ENCODE measurements at regions not wholly inside any gene's neighbourhood (a gene's known extent, or its start where the extent isn't known, plus 50 kb on each side); places are given as distances from the start of the nearest gene placed in this dataset.
A peak's percentile ranks its signal among the peaks of the same experiment; 100 is the strongest.

DNA sequence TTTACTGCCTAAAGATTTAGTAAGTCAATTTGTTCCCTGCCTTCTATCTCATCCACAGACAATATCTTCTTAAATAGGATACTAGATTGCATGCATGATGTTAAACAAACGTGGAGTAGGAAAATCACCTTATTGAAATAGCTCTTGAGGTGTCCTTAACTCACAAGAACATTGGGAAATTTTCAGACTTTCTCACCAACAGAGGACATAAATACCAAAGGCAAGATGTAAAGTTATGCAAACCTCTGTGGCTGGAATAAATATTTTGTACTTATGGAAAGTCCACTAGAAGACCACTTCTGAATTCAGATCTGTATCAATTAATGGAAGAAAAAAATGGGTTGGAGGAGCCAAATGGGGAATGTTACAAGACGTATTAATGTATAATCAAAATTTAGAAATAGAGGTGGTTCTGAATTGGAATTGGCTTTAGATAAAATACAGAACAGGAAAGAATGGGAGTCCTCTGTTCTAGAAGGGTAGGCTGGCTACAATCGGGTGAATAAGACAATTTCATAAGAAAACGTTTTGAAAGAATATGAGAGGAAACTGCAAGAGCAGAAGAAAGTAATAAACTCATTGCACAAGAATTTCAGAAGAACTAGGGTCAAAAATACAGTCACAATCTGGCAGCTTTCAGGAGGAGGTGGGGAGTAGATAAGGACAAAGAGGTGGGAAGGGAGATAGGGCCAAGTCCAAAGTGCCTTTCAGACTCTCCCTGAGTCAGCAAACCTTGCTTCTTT, 69.3 kb upstream of the FN1 start:
- TF ChIP-seq, protein P1, sequence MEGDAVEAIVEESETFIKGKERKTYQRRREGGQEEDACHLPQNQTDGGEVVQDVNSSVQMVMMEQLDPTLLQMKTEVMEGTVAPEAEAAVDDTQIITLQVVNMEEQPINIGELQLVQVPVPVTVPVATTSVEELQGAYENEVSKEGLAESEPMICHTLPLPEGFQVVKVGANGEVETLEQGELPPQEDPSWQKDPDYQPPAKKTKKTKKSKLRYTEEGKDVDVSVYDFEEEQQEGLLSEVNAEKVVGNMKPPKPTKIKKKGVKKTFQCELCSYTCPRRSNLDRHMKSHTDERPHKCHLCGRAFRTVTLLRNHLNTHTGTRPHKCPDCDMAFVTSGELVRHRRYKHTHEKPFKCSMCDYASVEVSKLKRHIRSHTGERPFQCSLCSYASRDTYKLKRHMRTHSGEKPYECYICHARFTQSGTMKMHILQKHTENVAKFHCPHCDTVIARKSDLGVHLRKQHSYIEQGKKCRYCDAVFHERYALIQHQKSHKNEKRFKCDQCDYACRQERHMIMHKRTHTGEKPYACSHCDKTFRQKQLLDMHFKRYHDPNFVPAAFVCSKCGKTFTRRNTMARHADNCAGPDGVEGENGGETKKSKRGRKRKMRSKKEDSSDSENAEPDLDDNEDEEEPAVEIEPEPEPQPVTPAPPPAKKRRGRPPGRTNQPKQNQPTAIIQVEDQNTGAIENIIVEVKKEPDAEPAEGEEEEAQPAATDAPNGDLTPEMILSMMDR (IDR thresholded peaks at IDR 0.05; ENCODE audit: low read depth, low read length, missing input control): no peak
- TF ChIP-seq TAF1 (conservative IDR thresholded peaks at IDR 0.05): peak; percentile 41
- TF ChIP-seq YY1 (IDR thresholded peaks at IDR 0.05): peak; percentile 19
- TF ChIP-seq HNF4A (conservative IDR thresholded peaks at IDR 0.05): peak; percentile 93 to 94
- TF ChIP-seq, protein P2, sequence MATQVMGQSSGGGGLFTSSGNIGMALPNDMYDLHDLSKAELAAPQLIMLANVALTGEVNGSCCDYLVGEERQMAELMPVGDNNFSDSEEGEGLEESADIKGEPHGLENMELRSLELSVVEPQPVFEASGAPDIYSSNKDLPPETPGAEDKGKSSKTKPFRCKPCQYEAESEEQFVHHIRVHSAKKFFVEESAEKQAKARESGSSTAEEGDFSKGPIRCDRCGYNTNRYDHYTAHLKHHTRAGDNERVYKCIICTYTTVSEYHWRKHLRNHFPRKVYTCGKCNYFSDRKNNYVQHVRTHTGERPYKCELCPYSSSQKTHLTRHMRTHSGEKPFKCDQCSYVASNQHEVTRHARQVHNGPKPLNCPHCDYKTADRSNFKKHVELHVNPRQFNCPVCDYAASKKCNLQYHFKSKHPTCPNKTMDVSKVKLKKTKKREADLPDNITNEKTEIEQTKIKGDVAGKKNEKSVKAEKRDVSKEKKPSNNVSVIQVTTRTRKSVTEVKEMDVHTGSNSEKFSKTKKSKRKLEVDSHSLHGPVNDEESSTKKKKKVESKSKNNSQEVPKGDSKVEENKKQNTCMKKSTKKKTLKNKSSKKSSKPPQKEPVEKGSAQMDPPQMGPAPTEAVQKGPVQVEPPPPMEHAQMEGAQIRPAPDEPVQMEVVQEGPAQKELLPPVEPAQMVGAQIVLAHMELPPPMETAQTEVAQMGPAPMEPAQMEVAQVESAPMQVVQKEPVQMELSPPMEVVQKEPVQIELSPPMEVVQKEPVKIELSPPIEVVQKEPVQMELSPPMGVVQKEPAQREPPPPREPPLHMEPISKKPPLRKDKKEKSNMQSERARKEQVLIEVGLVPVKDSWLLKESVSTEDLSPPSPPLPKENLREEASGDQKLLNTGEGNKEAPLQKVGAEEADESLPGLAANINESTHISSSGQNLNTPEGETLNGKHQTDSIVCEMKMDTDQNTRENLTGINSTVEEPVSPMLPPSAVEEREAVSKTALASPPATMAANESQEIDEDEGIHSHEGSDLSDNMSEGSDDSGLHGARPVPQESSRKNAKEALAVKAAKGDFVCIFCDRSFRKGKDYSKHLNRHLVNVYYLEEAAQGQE (IDR thresholded peaks at IDR 0.05): peak; percentile 38
- TF ChIP-seq, protein P3, sequence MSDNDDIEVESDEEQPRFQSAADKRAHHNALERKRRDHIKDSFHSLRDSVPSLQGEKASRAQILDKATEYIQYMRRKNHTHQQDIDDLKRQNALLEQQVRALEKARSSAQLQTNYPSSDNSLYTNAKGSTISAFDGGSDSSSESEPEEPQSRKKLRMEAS (IDR thresholded peaks at IDR 0.05): peak; percentile 37
- no peak for TF ChIP-seq GABPA (IDR thresholded peaks at IDR 0.05 in 1 of 2, conservative IDR thresholded peaks at IDR 0.05 in 1 of 2)
- peak; percentile 57 to 78 for TF ChIP-seq JUND (IDR thresholded peaks at IDR 0.05)
- TF ChIP-seq, protein P4, sequence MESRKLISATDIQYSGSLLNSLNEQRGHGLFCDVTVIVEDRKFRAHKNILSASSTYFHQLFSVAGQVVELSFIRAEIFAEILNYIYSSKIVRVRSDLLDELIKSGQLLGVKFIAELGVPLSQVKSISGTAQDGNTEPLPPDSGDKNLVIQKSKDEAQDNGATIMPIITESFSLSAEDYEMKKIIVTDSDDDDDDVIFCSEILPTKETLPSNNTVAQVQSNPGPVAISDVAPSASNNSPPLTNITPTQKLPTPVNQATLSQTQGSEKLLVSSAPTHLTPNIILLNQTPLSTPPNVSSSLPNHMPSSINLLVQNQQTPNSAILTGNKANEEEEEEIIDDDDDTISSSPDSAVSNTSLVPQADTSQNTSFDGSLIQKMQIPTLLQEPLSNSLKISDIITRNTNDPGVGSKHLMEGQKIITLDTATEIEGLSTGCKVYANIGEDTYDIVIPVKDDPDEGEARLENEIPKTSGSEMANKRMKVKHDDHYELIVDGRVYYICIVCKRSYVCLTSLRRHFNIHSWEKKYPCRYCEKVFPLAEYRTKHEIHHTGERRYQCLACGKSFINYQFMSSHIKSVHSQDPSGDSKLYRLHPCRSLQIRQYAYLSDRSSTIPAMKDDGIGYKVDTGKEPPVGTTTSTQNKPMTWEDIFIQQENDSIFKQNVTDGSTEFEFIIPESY (IDR thresholded peaks at IDR 0.05): peak; percentile 57
- TF ChIP-seq RAD21 (IDR thresholded peaks at IDR 0.05): peak; percentile 38 to 45
- peak; percentile 76 for TF ChIP-seq SP1 (IDR thresholded peaks at IDR 0.05)
- peak; percentile 85 for TF ChIP-seq HNF4G (IDR thresholded peaks at IDR 0.05)
- peak in 1 of 2 donors; percentile 16 for TF ChIP-seq EGR1 (IDR thresholded peaks at IDR 0.05; ENCODE audit: low read depth in 2 of 2)

Data from liver (tissue), 3 donors.